SHP77 (cell line): ENCODE measurements at regions not wholly inside any gene's neighbourhood (a gene's known extent, or its start where the extent isn't known, plus 50 kb on each side); places are given as distances from the start of the nearest gene placed in this dataset.

ENCODE experiments used
- DNase-seq, 2 experiments: peaks; one replicate each; lab custom pipeline; 2025; lab: John Stamatoyannopoulos, UW

DNA sequence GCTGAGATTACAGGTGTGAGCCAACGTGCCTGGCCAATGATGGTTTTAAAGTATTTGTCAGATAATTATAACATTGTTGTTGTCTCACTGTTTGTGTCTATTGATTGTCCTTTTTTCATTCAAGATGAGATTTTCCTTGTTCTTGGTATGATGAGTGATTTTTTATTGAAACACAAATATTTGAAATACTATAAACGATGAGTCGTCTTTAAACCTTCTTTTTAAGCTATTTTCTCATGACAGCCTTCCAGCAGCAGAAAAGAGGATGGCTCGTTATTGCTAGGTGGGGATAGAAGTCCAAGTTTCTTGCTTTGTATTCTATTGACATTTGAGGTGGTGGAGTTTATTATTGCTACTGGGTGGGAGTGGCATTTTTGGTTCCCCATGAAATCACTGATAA is 61.7 kb upstream of the MDFIC2 start:
- no peak for DNase-seq
